HUDEP-2 (cell line): ENCODE measurements at regions not wholly inside any gene's neighbourhood (a gene's known extent, or its start where the extent isn't known, plus 50 kb on each side); places are given as distances from the start of the nearest gene placed in this dataset.
A peak's percentile ranks its signal among the peaks of the same experiment; 100 is the strongest.

ENCODE experiments used
- DNase-seq, 76 experiments: peaks; one replicate each; lab custom pipeline; 2025; ENCODE audit not compliant: unreplicated experiment in 76 of 76; lab: John Stamatoyannopoulos, UW

DNA sequence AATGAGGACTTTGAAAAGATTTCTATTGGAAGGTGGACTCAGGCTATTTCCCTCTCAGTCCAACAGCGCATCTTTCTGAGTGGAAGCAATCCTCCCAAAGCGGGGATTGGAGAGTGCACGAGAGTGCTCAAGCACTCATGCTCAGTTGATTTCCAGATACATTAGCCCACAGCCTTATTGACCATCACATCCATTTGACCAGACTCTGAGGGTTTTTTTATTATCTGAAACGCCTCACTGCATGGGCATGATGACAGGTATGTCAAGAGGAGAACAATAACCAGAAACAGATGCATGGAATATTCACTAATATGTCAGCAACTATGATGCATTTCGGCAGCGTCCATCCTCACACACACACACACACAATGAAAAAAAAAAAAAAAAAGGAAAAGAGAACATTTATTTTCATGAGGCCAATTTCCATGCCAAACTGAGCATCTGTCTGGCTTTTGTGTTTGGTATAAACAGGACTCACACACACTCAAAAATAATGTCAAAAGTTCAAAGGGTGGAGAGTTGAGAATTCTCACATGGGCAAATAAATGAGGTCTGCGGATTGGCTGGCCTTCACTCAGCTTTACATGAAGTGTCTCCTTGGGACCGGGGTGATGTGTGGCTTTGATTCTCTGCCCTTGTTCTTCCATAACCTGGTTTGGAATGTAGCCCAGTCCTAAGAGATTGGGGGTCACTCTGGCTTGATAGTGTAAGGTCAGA is 371.6 kb downstream of the MCTP2 start:
- DNase-seq = no peak

DNA sequence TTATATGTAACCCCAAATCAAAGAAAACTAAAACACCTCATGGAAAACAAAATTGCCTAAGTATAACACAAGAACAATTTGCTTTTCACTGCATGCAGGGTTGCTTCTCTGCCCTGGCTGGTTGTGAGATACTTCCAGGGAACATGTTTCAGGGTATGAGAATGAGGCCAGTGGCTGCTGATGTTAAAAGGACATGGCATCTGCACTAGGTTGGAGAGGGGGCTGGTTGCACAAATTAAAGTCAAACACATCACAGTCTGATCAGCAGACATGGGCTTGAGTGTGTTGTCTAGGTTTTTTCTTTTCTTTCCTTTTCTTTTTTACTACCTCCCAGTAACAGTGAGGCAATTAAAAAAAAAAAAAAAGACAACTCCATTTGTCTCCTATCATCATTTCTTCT is 374.9 kb downstream of the MCTP2 start:
- no peak for DNase-seq

DNA sequence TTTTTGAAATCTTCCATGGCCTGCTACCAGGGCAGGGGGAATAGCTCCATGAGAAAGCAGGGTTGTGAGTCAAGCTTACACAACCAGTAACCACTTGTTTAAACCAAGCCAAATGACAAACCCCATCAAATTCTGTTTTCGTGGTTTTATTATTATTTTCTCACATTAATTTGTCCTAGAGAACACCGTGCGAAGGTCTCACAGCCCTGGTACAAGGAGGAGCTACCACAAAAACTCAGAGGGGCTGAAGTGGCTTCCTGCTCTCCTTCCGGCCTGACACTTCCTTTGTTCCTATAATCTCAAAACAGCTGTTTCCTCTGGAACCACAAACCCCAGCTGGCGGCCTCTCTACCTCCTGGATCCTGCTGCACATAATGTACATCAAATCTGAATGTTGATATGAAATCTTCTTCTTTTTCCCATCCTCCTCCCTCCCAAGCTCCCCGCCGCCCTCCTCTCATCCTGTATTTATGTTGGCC is 375.9 kb downstream of the MCTP2 start:
- no peak for DNase-seq

DNA sequence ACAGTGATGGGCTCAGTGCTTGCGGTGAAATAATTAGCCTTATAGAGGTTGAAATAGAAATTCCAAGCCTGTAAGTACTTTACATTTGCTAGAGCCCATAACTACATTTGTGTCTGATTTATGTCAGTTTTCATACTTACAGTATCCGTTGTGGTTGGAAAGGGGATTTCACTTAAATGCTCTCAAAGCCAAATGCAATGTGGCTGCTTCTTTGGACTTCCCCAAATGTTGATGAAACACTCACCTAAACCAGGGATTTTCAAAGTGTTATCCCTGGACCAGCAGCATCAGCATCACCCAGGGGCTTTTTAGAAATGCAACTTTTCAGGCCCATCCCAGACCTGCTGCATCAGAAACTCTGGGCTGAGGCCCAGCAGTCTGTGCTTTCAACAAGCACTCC is 378.7 kb downstream of the MCTP2 start:
- no peak for DNase-seq

DNA sequence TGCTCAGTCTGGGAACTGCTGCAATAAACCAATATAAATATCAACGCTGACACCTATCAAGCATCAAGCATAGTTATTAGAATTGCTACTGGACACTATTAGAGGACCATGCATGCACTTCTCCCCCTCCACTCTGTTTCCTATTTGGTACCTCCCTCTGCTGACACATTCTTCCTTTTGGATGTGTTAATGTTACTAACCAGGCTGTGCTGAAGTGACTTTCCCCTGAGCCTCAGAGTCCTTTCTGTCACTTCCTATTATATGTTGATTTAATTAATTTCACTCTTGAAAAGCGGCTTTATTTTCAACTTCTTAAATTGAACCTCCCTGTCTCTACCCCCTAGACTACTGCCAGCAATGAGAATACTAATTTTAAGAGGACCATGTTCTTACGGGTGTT is 379.1 kb downstream of the MCTP2 start:
- no peak for DNase-seq

DNA sequence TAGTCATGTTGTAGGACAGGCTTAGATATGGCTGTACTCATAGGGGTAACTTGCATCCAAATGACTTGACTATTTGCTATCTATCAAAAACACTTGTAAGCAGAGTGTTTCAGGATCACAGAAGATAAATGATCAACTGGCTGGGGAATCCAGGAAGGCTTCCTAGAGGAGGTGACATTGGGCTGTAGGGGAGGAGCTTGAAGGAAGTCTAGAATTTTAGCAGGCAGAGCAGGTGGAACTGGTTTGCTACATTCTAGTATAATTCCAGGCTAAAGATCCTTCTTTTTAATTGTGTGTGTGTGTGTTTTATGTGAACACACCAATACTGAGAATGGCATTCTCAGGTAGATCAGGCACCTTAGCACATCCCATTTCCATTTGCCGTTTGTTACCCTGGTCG is 380.3 kb downstream of the MCTP2 start:
- DNase-seq = no peak

DNA sequence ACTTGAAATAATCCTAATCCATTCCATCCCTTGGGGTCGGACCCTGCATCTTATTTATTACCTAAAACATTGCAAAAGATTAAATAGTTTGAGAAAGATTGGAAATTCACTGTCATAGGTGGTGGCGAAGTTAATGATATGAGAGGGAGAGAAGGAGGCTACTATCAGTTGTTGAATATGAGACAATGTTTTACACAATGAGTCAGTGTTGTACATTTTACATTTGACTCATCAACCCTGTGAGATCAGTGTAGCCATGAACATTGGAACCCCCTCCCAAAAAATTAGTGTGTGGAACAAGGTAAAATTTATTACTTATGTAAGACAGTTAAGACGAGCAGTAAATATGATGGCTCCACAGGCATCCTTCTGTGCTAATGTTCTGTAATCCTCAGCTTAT is 384.3 kb downstream of the MCTP2 start:
- no peak for DNase-seq

DNA sequence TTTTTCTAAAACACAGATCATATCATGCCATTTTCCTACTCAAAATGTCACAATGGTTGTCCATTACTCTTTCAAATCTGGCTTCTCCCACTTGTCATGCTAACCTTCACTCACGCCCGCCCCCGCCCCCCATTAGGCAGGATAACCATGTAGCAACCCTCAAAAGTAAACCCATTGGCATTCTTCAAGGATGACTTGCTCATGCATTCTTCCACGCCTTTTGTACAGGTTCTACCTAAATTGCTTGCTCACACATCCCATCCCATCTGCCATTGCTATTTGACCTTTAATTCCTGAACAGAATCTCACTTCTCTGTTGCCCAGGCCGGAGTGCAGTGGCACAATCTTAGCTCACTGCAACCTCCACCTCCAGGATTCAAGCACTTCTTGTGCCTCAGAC is 389.3 kb downstream of the MCTP2 start:
- no peak for DNase-seq

DNA sequence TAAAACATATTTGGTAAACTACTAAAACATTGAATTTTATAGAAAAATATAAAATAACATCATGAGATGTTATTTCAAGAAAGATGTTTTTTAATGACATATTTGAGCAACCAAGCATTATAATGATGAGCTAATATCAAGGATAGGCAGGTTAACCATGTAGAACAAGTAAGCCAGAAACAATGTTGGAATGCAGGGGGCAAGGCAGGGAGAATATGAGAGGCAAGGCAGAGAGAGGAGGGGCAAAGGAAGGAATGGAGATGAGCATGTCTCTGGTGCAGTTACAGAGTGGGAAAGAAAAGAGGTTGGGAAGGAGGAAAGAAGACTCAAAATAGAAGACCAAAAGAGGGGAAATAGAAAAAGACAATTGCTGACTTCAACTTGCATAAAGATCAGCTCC is 390.4 kb downstream of the MCTP2 start:
- DNase-seq = no peak

DNA sequence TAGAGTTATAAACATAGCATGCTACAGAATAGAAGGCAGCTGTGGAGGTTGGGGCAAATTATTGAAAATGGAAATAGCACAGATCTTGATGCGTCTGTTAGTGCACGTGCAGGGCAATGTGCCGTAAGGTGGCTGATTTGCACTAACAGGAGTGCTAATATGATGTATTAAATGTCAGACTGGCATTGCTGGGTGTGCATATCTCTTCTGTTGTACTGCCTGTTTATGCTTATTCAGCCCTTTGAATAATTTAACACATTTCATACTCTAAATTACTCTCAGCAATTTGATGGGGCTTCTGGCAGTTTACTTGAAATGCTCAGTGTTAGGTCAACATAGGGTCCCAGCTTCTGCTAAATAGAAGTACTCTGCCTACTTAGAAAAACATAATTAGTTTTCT is 395.6 kb downstream of the MCTP2 start:
- DNase-seq = no peak

DNA sequence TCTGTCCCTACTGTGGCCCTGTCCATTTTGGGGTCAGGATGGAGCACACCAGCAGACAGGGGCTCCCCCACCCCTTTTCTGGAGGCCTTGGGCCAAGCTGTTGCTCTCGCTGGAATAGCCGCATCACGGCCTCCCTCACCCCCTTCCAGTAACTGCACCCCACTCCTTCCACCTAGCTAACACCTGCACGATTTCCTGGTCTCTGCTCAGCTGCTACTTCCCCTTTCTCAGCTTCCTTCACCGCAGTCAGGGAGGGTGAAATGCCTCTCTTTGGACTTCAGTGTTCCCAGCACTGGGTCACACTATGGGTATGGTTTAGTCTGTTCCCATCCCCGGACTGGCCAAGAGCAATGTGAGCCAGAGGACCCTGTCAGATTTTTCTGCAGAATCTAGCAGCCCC is 400.2 kb downstream of the MCTP2 start:
- DNase-seq = no peak

DNA sequence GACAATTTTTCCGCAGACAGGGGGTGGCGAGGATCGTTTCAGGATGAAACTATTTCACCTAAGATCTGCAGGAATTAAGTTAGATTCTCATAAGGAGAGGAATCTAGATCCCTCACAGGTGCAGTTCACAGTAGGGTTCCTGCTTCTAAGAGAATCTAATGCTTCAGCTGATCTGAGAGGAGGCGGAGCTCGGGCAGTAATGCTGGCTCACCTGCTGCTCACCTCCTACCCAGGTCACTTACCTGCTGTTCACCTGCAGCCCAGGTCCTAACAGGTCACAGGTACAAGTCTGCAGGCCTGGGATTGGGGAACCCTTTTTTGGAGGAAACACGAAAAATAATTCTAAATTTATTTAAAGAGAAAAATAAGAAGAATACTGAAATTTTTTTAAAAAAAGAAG is 406.8 kb downstream of the MCTP2 start:
- DNase-seq = no peak

DNA sequence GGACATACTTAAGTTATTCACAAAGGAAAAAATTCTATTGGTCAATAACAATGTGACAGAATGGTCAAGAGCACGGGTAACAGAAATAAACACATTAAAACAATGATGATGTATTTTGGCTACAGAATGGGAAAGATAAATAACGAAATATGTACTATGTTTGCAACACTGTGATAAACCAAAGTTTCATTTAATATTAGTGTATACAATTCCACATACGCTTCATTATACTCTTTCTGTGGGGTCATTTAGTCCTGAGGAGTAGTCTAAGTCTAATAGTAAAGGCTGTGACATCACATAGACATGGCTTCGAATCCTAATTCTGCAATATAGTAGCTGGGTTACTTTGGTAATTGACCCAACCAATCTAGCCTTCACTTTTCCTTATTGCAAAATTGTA is 408.3 kb downstream of the MCTP2 start:
- no peak for DNase-seq

DNA sequence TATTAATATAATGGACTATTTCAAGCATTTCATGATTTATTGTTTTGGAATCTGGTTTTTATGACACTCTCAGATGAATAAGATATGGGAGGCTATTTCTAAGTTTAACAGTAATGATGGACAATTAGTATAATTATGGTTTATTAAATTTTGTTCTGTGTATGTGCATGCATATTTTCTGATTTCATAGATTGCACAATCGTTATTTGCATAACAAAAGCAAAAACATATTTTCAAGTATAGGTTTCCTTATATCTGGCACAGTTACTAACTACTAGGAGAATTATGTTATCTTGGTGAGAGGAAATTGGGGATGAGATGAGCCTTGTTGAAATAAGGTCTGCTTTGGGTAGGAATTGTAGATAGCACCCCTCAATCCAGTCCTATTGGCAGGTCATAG is 413.1 kb downstream of the MCTP2 start:
- DNase-seq = no peak

DNA sequence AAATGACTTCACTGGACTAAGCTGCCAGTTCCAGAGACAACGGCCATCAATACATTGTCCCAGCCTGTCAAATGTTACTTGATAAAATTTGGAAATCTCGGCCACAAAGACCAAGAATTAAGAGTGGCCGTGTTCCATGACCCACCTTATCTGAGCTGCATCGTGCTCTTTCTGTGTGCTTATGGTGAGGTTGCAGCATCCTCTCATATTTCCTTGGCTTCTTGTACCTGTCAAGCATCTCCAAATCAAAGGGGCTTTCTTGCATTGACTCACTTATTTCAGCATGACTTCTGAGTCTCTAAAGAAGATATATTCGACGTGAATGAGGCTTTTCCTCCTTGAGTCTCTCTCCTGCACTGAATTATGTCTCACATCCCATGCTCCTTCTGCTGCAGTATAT is 421.7 kb downstream of the MCTP2 start:
- DNase-seq = no peak

DNA sequence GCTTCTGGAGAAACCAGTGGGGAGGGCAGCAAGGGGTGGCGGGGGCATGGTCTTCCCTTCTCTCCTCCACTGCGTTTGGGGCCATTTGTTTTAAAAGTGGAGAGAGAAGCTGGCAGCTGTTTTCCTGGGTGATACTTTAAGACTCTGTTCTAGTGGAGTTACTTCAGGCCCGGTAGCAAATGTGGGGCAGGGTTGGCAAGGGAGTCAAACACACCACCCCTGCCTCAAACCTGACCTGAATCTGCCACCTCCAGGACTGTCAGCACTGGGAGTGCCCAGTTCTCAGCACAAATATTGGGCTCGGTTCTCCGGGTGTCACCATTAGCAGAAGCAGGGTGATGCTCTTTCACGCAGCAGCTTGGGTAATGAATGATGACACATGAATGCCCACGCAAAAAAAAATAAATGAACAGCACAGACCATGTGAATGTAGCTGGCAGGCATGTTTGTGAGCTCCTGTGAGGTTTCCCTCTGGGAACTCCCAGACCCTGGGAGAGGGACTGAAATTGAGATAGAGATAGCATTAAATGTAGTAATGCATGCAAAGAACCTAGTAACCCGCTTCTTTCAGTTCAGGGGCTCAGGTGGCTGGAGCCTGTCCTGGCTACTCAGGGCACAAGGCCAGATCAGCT is 424.0 kb downstream of the MCTP2 start:
- no peak for DNase-seq

DNA sequence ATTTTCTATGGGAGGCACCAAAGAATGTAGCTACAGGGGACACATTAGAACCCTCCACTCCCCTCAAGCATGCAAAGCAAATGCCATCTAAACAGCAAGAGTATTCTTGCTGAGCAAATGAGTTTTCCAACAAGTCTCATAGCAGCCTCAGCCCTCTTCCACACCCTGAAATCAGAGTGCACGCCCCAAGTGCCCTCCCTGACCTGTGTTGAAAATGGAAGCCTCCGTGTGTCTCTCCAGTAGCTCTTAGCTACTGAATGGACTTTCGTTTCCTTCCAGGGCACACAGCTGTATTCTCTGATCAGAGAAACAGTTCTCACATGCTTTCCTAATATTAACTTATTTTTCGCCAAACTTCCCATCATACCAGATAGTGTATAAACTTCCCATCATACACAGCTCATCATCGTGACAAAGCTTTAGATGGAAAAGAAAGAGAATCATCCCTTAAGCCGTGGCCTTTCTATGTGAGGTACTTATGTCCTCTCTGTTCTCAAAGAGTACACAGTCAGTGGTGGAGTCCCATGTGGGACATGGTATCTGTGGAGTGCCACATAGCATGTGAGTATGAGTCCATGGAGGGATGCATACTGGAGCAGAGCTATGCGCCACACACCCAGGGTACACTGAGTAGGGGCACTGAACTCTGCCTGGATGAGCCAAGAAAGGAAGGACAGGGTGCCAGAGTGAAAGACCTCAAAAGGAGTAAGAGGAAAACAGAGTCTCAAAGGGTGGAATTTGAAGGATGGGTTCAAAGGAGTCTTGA is 434.5 kb downstream of the MCTP2 start:
- no peak for DNase-seq

DNA sequence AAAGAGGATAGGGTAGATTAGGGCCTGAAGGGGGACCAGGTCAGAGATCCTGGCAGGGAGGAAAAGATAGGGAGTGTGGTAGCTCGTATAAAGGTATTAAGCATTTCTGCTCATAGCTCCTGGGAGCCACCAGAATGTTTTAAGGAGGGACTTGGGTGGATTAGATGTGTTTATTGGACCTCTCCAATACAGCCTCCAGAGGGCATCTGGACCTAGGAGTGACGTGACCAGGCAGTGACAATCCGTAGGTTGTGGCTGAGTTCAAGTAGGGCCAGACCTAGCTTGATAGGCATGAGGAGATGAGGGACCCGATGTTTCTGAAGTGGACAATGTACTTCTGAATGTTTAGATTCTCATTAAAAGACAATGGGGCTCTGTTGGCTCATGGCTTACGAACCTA is 435.2 kb downstream of the MCTP2 start:
- DNase-seq = peak in 1 of 76 experiments; percentile 1

DNA sequence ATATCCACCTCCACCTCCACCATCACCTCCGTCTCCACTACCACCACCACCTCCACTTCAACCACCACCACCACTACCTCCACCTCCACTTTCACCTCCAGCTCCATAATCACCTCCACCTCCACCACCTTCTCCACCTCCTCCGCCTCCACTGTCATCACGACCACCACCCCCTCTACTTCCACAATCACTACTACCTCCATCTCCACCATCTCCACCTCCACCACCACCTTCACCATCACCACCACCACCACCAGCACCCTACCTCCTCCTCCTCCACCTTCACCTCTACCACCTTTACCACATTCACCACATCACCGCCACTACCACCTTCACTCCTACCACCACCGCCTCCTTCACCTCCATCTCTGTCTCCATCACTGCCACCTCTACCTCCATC is 435.7 kb downstream of the MCTP2 start:
- no peak for DNase-seq

DNA sequence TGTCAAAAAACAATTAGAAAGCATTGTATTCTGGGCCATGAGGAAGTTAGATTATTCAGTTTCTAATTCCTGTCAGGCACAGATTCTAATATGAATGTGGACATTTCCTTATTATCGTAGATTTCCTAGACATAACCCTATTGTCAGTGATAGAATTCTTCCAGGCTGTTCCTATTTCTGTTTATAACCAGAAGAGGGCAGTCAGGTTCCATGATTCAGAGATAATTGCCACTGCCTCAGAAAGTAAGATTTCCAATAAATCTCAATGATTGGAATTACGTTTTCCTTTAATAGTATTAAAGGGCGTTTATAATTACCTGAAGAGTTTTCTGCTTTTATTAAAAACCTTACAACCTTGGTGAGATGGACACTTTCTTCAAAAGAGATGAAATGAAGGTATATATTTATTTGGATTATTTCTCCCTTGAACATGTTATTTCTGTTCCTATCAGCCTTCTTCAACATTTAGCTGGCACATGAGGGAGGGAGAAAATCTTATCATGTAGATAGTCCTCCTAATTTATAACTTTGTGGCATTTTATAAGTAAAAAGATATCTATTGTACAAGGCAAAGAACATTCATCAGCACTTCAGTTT is 439.2 kb downstream of the MCTP2 start:
- peak in 10 of 76 experiments; percentile 0 to 30 (median 2) for DNase-seq

DNA sequence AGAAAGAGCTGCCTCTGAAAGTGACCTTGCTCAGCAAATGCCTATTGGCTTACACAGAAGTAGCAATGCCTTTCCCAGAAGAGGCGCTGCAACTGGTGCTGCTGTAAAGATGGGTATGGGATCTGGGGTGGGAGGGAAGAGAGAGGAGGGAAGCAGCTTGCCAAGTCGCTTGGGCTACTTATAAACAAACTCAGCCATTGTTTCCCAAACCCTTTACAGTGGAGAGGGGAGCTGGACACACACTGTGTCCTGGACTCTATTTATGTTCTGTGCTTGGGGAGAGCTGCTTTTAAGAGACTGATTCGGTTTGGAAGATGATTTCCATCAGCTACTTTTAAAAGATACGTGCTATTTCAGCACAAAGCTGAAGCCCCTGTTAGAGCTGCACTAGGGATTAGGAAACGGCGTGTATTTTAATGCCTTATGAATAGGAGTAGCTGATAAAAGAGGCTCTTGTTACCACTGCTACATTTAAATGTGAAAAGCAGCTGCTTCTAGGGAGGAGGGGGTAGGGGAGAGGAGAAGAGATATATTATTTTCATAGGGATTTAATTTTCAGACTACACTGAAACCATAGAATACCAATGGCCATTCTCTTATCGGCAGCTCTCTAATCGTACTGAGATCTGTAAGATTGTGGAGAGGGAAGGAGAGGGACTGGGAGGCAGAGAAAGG is 440.6 kb downstream of the MCTP2 start:
- no peak for DNase-seq
